ENCODE measurements at regions not wholly inside any gene's neighbourhood (a gene's known extent, or its start where the extent isn't known, plus 50 kb on each side); places are given as distances from the start of the nearest gene placed in this dataset.

GRCh38 chr3:29201604-29202003 lies 79.3 kb upstream of the RBMS3 start:
- DNase-seq = no peak

- DNase-seq = peak; percentile 82
These were observed 78.5 kb upstream of the RBMS3 start for GRCh38 chr3:29202378-29202777.

- peak; percentile 67 for DNase-seq
These were observed 77.0 kb upstream of the RBMS3 start for GRCh38 chr3:29203851-29204250.

- DNase-seq = no peak
These were observed 73.4 kb upstream of the RBMS3 start for GRCh38 chr3:29207427-29207826.

GRCh38 chr3:29212789-29213433 lies 68.0 kb upstream of the RBMS3 start:
- DNase-seq = no peak

GRCh38 chr3:29214009-29214658 lies 66.7 kb upstream of the RBMS3 start:
- DNase-seq = no peak

GRCh38 chr3:29215948-29216347 lies 64.9 kb upstream of the RBMS3 start:
- no peak for DNase-seq

GRCh38 chr3:29226706-29227105 lies 54.2 kb upstream of the RBMS3 start:
- peak; percentile 46 for DNase-seq

- no peak for DNase-seq
These were observed 53.6 kb upstream of the RBMS3 start for GRCh38 chr3:29227307-29227706.
